ENCODE measurements at regions not wholly inside any gene's neighbourhood (a gene's known extent, or its start where the extent isn't known, plus 50 kb on each side); places are given as distances from the start of the nearest gene placed in this dataset.

DNA sequence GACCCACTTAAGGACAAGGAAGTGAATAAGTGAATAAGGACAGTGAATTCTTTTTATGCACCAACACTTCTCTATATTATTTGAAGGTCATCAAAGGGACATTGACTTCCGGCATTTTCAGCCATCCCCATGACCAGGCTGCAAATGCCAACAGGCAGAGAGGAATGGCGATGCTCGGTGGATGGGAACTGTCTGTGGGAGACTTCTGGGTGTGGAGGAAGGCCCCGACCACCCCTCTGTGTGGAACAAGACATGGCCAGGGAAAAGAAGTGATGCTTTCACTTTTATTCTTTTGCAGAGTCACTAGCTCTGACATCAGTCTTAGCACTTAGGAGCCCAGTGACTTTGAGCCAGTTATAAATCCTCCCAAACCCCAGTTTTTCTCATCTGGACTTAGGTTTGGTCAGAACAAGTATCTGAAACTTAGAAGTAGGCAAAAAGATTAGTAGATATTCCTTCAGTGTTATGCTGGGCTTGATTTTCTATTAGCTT lies 84.5 kb downstream of the KBTBD8 start:
- Mint-ChIP-seq H3K4me3 (peak overlapping the region in 9 of 10 donors; percentile 5 to 91 (median 55)), H3K36me3 (peaks cover 21 to 50% (median 30%) of the 10 kb centered on the region in 5 donors), H3K4me1 (peaks cover 16 to 46% (median 29%) of the 10 kb centered on the region in 7 donors), H3K27me3 (peaks cover 0 to 9% (median 6%) of the 10 kb centered on the region in 5 donors), H3K27ac (peak overlapping the region in 8 of 9 donors; percentile 62 to 95 (median 74)), H3K9me3 (peaks cover 16 to 64% (median 43%) of the 10 kb centered on the region in 11 donors)
- intact Hi-C loops (cut with micrococcal nuclease) = loop anchor here (1.0 to 5.0 kb wide), 3 partner anchors 40 to 575 kb away; partner anchors contain the start of gene KBTBD8 (in 2 of the 2)
- no peaks in the 10 kb centered on the region for H3K27me3 ChIP-seq (ENCODE audit: control insufficient read depth in 2 of 2, insufficient read depth in 2 of 2, low read length in 2 of 2)
- H3K36me3 ChIP-seq (ENCODE audit: control insufficient read depth in 2 of 3, insufficient read depth in 3 of 3, low read length in 3 of 3) = no peaks in the 10 kb centered on the region
- H3K27ac ChIP-seq (ENCODE audit: low read depth, low read length) = no peak overlapping the region
- no peak for DNase-seq
- ChIA-PET POLR2A (no interaction called here), CTCF (interaction anchor here (1.5 to 1.7 kb wide), 2 partner anchors 19 to 27 kb away, joined by 3 to 5 read pairs; no protein-coding TSS in a partner anchor)
- H3K4me1 ChIP-seq (ENCODE audit: control insufficient read depth in 2 of 2, insufficient read depth in 2 of 2, low read length in 2 of 2) = peaks cover 19 to 22% of the 10 kb centered on the region in 2 donors
- peak overlapping the region; percentile 17 for H3K4me3 ChIP-seq (ENCODE audit: low read length)
- no peak for ATAC-seq
- H3K9me3 ChIP-seq (ENCODE audit: control insufficient read depth in 2 of 3, low read length in 3 of 3) = peaks cover 0 to 14% (median 10%) of the 10 kb centered on the region in 3 experiments

DNA sequence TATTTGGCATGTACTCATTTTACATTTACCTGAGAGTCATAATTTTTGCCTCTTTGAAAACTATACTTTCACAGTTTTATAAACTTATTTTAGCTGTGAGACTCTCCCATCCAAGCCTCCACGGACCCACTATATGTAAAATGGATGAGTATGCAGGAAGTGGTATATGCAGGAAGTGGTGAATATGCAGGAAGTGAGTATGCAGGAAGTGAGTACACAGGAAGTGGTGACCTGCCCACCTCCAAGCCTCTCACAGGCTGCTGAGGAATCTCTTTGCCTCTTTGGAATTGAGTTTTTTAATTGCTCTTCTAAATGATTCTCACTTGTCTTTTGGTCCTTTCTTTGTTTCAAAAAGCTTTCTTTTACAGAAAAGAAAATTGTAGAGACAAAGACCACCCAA lies 85.2 kb downstream of the KBTBD8 start:
- no peaks in the 10 kb centered on the region for H3K36me3 ChIP-seq (ENCODE audit: control insufficient read depth in 2 of 3, insufficient read depth in 3 of 3, low read length in 3 of 3)
- peak overlapping the region; percentile 54 to 91 (median 71) for H3K4me3 Mint-ChIP-seq
- DNase-seq (peak in 8 of 9 donors; percentile 37 to 75 (median 67)), ATAC-seq (peak; percentile 87)
- H3K36me3 Mint-ChIP-seq = peaks cover 25 to 50% (median 34%) of the 10 kb centered on the region in 5 donors
- peaks cover 0 to 14% (median 10%) of the 10 kb centered on the region in 3 experiments for H3K9me3 ChIP-seq (ENCODE audit: control insufficient read depth in 2 of 3, low read length in 3 of 3)
- H3K9me3 Mint-ChIP-seq = peaks cover 19 to 71% (median 47%) of the 10 kb centered on the region in 11 donors
- H3K4me3 ChIP-seq (ENCODE audit: low read length) = peak overlapping the region; percentile 56
- no peaks in the 10 kb centered on the region for H3K27me3 ChIP-seq (ENCODE audit: control insufficient read depth in 2 of 2, insufficient read depth in 2 of 2, low read length in 2 of 2)
- H3K4me1 ChIP-seq (ENCODE audit: control insufficient read depth in 2 of 2, insufficient read depth in 2 of 2, low read length in 2 of 2) = peaks cover 19 to 22% of the 10 kb centered on the region in 2 donors
- ChIA-PET CTCF (interaction anchor here (1.1 to 1.7 kb wide), 3 partner anchors 20 to 31 kb away, joined by 3 to 5 read pairs (median 3); no protein-coding TSS in a partner anchor), POLR2A (interaction anchor here (0.6 to 1.1 kb wide), 2 partner anchors 85 to 684 kb away, joined by 3 to 5 read pairs; partner anchors contain the start of gene KBTBD8)
- intact Hi-C loops (cut with micrococcal nuclease) = loop anchor here (1.0 to 5.0 kb wide), 3 partner anchors 41 to 574 kb away; partner anchors contain the start of gene KBTBD8 (in 2 of the 2)
- peak overlapping the region; percentile 73 to 96 (median 88) for H3K27ac Mint-ChIP-seq
- peaks cover 0 to 12% (median 6%) of the 10 kb centered on the region in 5 donors for H3K27me3 Mint-ChIP-seq
- peaks cover 16 to 46% (median 27%) of the 10 kb centered on the region in 7 donors for H3K4me1 Mint-ChIP-seq
- peak overlapping the region; percentile 61 for H3K27ac ChIP-seq (ENCODE audit: low read depth, low read length)

DNA sequence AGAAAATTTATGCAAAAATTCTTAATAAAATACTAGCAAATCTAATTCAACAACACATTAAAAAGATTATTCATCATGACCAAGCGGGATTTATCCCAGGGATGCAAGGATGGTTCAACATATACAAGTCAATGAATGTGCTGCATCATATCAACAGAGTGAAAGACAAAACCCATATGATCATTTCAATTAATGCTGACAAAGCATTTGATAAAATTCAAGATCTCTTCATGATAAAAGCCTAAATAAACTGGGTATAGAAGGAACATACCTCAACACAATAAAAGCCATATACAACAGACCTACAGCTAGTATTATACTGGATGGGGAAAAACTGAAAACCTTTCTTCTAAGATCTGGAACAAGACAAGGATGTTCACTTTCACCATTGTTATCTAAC lies 89.7 kb downstream of the KBTBD8 start:
- Histone ChIP-seq H3K9me3 (ENCODE audit: control insufficient read depth in 2 of 3, low read length in 3 of 3) (peaks cover 0 to 10% (median 10%) of the 10 kb centered on the region in 3 experiments), H3K36me3 (ENCODE audit: control insufficient read depth in 2 of 3, insufficient read depth in 3 of 3, low read length in 3 of 3) (no peaks in the 10 kb centered on the region), H3K4me1 (ENCODE audit: control insufficient read depth in 2 of 2, insufficient read depth in 2 of 2, low read length in 2 of 2) (peaks cover 14 to 16% of the 10 kb centered on the region in 2 donors), H3K27me3 (ENCODE audit: control insufficient read depth in 2 of 2, insufficient read depth in 2 of 2, low read length in 2 of 2) (no peaks in the 10 kb centered on the region), H3K27ac (ENCODE audit: low read depth, low read length) (no peak overlapping the region), H3K4me3 (ENCODE audit: low read length) (no peak overlapping the region)
- DNase-seq = no peak
- peaks cover 0 to 10% (median 4%) of the 10 kb centered on the region in 5 donors for H3K27me3 Mint-ChIP-seq
- H3K27ac Mint-ChIP-seq = no peak overlapping the region
- CTCF ChIA-PET = no interaction called here
- intact Hi-C loops (cut with micrococcal nuclease) = no loop called here
- POLR2A ChIA-PET = no interaction called here
- no peak overlapping the region for H3K4me3 Mint-ChIP-seq
- no peak for ATAC-seq
- peaks cover 20 to 35% (median 24%) of the 10 kb centered on the region in 5 donors for H3K36me3 Mint-ChIP-seq
- H3K9me3 Mint-ChIP-seq = peaks cover 15 to 65% (median 45%) of the 10 kb centered on the region in 11 donors
- peaks cover 10 to 24% (median 15%) of the 10 kb centered on the region in 7 donors for H3K4me1 Mint-ChIP-seq

DNA sequence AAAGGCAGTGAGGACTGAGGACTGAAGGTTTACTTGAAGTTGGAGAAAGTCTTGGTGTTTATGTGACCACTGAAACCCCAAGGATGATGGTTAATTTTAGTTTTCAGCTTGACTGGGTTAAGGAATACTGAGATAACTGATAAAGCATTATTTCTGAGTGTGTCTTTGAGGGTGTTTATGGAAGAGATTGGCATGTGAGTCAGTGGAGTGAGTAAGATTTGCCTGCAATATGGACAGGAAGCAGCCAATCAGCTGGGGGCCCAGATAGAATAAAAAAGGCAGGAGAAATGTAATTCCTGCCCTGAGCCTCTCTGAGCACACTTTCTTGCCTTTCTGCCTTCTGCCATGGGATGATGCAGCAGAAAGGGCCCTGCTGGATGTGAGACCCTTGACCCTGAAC lies 92.4 kb downstream of the KBTBD8 start:
- no peaks in the 10 kb centered on the region for H3K36me3 ChIP-seq (ENCODE audit: control insufficient read depth in 2 of 3, insufficient read depth in 3 of 3, low read length in 3 of 3)
- Mint-ChIP-seq H3K9me3 (peaks cover 8 to 42% (median 24%) of the 10 kb centered on the region in 11 donors), H3K27ac (no peak overlapping the region), H3K27me3 (peaks cover 0 to 8% (median 4%) of the 10 kb centered on the region in 5 donors), H3K4me1 (peaks cover 0 to 4% (median 0%) of the 10 kb centered on the region in 7 donors), H3K4me3 (no peak overlapping the region), H3K36me3 (peaks cover 2 to 14% (median 13%) of the 10 kb centered on the region in 5 donors)
- ATAC-seq (no peak), DNase-seq (no peak)
- H3K27me3 ChIP-seq (ENCODE audit: control insufficient read depth in 2 of 2, insufficient read depth in 2 of 2, low read length in 2 of 2) = no peaks in the 10 kb centered on the region
- ChIA-PET CTCF (no interaction called here), POLR2A (no interaction called here)
- intact Hi-C loops (cut with micrococcal nuclease) = no loop called here
- H3K4me1 ChIP-seq (ENCODE audit: control insufficient read depth in 2 of 2, insufficient read depth in 2 of 2, low read length in 2 of 2) = no peaks in the 10 kb centered on the region
- H3K9me3 ChIP-seq (ENCODE audit: control insufficient read depth in 2 of 3, low read length in 3 of 3) = peaks cover 0 to 3% (median 2%) of the 10 kb centered on the region in 3 experiments
- H3K4me3 ChIP-seq (ENCODE audit: low read length) = no peak overlapping the region
- no peak overlapping the region for H3K27ac ChIP-seq (ENCODE audit: low read depth, low read length)

- H3K4me1 Mint-ChIP-seq = peaks cover 0 to 4% (median 0%) of the 10 kb centered on the region in 7 donors
- Histone ChIP-seq H3K9me3 (ENCODE audit: control insufficient read depth in 2 of 3, low read length in 3 of 3) (no peaks in the 10 kb centered on the region), H3K4me3 (ENCODE audit: low read length) (no peak overlapping the region), H3K36me3 (ENCODE audit: control insufficient read depth in 2 of 3, insufficient read depth in 3 of 3, low read length in 3 of 3) (no peaks in the 10 kb centered on the region), H3K27ac (ENCODE audit: low read depth, low read length) (no peak overlapping the region), H3K4me1 (ENCODE audit: control insufficient read depth in 2 of 2, insufficient read depth in 2 of 2, low read length in 2 of 2) (no peaks in the 10 kb centered on the region), H3K27me3 (ENCODE audit: control insufficient read depth in 2 of 2, insufficient read depth in 2 of 2, low read length in 2 of 2) (no peaks in the 10 kb centered on the region)
- no peak overlapping the region for H3K27ac Mint-ChIP-seq
- no peak for ATAC-seq
- ChIA-PET POLR2A (no interaction called here), CTCF (interaction anchor here (1.0 kb wide), 1 partner anchor 17 kb away, joined by 3 read pairs; no protein-coding TSS in a partner anchor)
- peaks cover 0 to 3% (median 0%) of the 10 kb centered on the region in 5 donors for H3K36me3 Mint-ChIP-seq
- H3K4me3 Mint-ChIP-seq = no peak overlapping the region
- H3K27me3 Mint-ChIP-seq = peaks cover 6 to 21% (median 12%) of the 10 kb centered on the region in 5 donors
- H3K9me3 Mint-ChIP-seq = peaks cover 0 to 15% (median 4%) of the 10 kb centered on the region in 11 donors
- no peak for DNase-seq
- intact Hi-C loops (cut with micrococcal nuclease) = no loop called here
Observed at GRCh38 chr3:67093305-67093704, 95.2 kb downstream of the KBTBD8 start.

DNA sequence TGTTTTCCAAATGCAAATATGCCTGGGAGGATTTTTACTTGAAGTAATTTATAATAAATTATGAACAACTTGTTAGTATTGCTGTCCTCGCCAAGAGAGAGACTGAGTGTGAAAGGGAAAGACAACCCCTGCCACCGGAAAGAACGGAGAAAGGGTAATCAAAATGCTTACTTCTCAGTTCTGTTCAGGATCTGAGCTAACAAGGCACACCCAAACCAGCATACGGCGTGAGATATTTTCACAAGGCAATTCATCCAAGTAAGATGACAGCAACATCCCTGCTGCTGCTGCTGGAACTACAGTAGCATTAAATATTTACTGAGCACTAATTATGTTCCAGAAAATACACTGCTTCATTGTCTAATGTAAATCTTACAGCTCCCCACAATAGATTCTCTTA lies 96.1 kb downstream of the KBTBD8 start:
- peaks cover 0 to 3% (median 0%) of the 10 kb centered on the region in 5 donors for H3K36me3 Mint-ChIP-seq
- CTCF ChIA-PET = no interaction called here
- no peaks in the 10 kb centered on the region for H3K36me3 ChIP-seq (ENCODE audit: control insufficient read depth in 2 of 3, insufficient read depth in 3 of 3, low read length in 3 of 3)
- H3K9me3 Mint-ChIP-seq = peaks cover 0 to 12% (median 3%) of the 10 kb centered on the region in 11 donors
- no peaks in the 10 kb centered on the region for H3K27me3 ChIP-seq (ENCODE audit: control insufficient read depth in 2 of 2, insufficient read depth in 2 of 2, low read length in 2 of 2)
- intact Hi-C loops (cut with micrococcal nuclease) = no loop called here
- no peak overlapping the region for H3K27ac ChIP-seq (ENCODE audit: low read depth, low read length)
- H3K4me1 Mint-ChIP-seq = peaks cover 0 to 4% (median 0%) of the 10 kb centered on the region in 7 donors
- H3K4me3 ChIP-seq (ENCODE audit: low read length) = no peak overlapping the region
- ATAC-seq (no peak), DNase-seq (no peak)
- H3K9me3 ChIP-seq (ENCODE audit: control insufficient read depth in 2 of 3, low read length in 3 of 3) = no peaks in the 10 kb centered on the region
- peaks cover 6 to 21% (median 12%) of the 10 kb centered on the region in 5 donors for H3K27me3 Mint-ChIP-seq
- H3K27ac Mint-ChIP-seq = no peak overlapping the region
- H3K4me3 Mint-ChIP-seq = no peak overlapping the region
- no peaks in the 10 kb centered on the region for H3K4me1 ChIP-seq (ENCODE audit: control insufficient read depth in 2 of 2, insufficient read depth in 2 of 2, low read length in 2 of 2)
- POLR2A ChIA-PET = no interaction called here

All from naive thymus-derived CD4-positive, alpha-beta T cell (primary cell).